ENCODE measurements at regions not wholly inside any gene's neighbourhood (a gene's known extent, or its start where the extent isn't known, plus 50 kb on each side); places are given as distances from the start of the nearest gene placed in this dataset.
"Not testable (repeated sequence)": the region's sequence is repeated elsewhere in the genome, so short reads cannot be mapped to it uniquely, and the experiment has no call there.

DNA sequence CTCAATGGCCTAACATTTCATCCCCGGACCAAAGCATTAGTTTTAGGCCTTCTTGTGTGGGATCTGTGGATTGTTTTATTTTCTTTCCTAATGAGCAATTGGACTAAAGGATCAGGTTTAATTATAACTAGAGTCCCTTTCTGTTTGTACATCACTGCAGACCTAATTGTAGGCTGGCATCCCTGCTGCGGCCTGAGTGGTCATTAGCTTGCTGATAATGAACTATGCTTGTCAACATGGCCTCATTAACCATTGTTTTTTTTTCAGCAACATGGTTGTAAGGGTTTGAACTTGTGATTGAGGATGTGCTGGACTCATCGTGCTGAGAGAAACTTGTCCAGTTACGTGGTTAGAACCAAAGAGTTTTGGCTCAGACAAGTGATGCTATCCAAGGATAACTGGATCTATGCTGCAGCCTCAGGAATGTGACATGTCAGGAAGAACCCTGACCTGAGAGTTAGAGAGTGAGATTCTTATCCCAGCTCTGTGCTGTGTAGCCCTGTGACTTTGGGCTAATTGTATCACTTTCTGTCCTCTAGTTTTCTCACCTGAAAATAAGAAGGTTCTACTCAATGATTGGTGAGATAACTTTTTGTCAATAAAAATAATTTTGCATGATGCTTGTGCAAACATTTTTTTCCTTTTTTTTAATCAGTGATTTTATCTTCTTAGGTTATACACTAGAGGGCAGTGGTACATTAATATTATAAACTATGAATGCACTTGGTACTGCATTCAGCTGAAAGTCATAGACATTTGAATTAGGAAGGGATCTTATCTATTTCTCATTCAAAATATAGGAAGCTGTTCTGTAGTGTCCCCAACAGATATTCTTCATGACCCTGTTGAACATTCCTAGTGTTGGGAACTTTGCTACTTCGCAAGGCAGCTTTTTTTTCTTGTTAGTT lies 140.9 kb downstream of the RNF144B start:
- H3K36me3 Mint-ChIP-seq: no peaks in the 10 kb centered on the region
- peaks cover 17% of the 10 kb centered on the region for H3K27me3 Mint-ChIP-seq
- H3K27ac Mint-ChIP-seq: no peak overlapping the region
- ATAC-seq: no peak
- H3K4me1 Mint-ChIP-seq: no peaks in the 10 kb centered on the region
- no peaks in the 10 kb centered on the region for H3K9me3 Mint-ChIP-seq
- no peak overlapping the region for H3K4me3 Mint-ChIP-seq

DNA sequence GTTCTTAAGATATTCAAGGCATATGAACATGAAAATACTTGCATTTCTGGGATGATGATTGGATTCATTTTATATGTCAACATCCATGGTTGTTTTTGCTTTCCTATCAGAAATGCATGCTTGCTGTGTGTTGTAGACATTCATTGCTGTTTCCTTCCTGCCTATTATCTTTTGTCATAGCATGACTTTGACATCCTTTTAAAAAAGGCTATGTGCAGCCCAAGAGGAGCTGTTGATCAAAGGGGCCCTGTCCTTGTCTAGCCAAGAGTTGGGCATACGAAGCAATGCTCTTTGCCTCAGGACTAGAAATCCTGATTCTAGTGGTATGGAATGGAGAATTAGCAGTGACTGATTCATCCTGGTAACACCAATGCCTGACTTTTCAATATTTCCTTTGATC lies 143.1 kb downstream of the RNF144B start:
- no peaks in the 10 kb centered on the region for H3K9me3 Mint-ChIP-seq
- no peak overlapping the region for H3K4me3 Mint-ChIP-seq
- peaks cover 17% of the 10 kb centered on the region for H3K27me3 Mint-ChIP-seq
- no peak overlapping the region for H3K27ac Mint-ChIP-seq
- no peaks in the 10 kb centered on the region for H3K4me1 Mint-ChIP-seq
- ATAC-seq: no peak
- no peaks in the 10 kb centered on the region for H3K36me3 Mint-ChIP-seq

DNA sequence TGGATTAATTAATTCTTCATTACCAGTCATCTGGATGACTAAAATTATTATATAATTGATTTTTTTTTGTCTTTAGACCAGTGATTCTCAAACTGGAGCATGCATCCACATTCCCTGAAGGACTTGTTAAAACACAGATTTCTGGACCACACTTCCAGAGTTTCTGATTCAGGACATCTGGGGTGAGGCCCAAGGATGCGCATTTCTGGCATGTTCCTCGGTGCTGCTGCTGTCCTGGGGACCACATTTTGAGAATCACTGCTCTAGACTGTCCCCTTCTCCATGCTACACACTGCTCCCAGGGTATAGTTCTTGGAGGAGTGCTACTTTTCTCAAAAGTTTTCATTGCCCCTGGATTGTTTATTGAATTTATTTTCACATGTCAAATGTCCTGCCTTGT lies 145.0 kb downstream of the RNF144B start:
- no peaks in the 10 kb centered on the region for H3K4me1 Mint-ChIP-seq
- H3K36me3 Mint-ChIP-seq: no peaks in the 10 kb centered on the region
- no peak overlapping the region for H3K4me3 Mint-ChIP-seq
- no peak for ATAC-seq
- peaks cover 17% of the 10 kb centered on the region for H3K27me3 Mint-ChIP-seq
- H3K9me3 Mint-ChIP-seq: no peaks in the 10 kb centered on the region
- H3K27ac Mint-ChIP-seq: no peak overlapping the region

DNA sequence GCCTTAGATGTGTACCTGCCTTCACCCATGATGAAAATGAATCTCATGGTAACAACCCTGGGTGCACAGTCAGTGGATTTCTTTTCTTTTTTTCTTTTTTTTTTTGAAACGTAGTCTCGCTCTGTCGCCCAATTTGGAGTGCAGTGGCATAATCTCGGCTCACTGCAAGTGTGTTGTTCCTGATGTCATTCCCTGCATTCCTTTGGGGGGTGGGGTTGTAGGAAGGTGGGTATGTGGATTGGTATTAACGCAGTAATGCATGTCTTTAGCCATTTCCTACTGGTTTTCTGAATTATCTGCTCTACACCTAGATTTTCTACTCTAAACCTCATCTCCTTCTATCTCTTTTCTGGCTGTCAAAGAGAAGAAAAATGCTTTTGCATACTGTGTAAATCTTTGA lies 146.6 kb downstream of the RNF144B start:
- Mint-ChIP-seq H3K9me3 (peaks cover 3% of the 10 kb centered on the region), H3K36me3 (no peaks in the 10 kb centered on the region), H3K4me1 (no peaks in the 10 kb centered on the region), H3K27me3 (peaks cover 18% of the 10 kb centered on the region), H3K4me3 (no peak overlapping the region), H3K27ac (no peak overlapping the region)
- no peak for ATAC-seq

DNA sequence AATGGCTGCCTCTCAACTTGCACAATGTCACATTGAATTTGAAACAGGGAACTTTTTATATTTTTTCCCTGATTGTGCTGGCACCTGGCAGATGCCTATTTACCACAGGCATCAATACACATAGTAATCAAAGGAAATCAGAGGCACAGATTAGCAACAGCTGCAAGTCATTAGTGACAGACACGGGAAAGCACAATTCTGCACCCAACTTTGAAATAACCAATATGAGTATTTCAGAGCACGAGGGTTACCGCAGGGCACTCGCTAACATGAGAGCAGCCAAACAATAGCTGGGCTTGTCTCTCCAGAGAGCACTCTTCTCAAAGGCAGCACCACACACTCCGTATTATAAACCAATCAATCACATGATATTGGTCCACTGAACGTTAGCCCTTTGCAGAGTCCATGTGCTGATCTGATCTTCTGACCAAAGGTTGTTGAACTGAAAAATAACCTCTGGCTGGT lies 149.5 kb downstream of the RNF144B start:
- no peaks in the 10 kb centered on the region for H3K36me3 Mint-ChIP-seq
- no peak overlapping the region for H3K4me3 Mint-ChIP-seq
- no peak overlapping the region for H3K27ac Mint-ChIP-seq
- no peak for ATAC-seq
- H3K27me3 Mint-ChIP-seq: peaks cover 42% of the 10 kb centered on the region
- no peaks in the 10 kb centered on the region for H3K4me1 Mint-ChIP-seq
- H3K9me3 Mint-ChIP-seq: peaks cover 3% of the 10 kb centered on the region

DNA sequence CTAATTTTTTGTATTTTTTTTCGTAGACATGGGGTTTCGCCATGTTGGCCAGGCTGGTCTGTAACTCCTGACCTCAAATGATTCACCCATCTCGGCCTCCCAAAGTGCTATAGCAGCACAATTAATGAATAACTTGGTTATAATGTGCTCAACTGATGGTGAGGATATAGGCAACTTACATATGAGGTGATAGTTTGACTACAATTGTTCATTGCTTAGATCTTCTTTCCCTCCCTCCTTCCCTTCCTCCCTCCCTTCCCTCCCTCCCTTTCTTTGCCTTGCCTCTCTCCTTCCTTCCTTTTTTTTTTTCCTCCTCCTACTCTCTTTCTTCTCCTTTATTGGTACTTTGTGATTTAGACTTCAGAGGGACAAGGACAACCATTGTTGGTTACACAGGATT lies 151.2 kb downstream of the RNF144B start:
- Mint-ChIP-seq H3K36me3 (no peaks in the 10 kb centered on the region), H3K27ac (no peak overlapping the region), H3K4me3 (no peak overlapping the region), H3K9me3 (peaks cover 3% of the 10 kb centered on the region), H3K27me3 (peaks cover 29% of the 10 kb centered on the region), H3K4me1 (no peaks in the 10 kb centered on the region)
- ATAC-seq: no peak

DNA sequence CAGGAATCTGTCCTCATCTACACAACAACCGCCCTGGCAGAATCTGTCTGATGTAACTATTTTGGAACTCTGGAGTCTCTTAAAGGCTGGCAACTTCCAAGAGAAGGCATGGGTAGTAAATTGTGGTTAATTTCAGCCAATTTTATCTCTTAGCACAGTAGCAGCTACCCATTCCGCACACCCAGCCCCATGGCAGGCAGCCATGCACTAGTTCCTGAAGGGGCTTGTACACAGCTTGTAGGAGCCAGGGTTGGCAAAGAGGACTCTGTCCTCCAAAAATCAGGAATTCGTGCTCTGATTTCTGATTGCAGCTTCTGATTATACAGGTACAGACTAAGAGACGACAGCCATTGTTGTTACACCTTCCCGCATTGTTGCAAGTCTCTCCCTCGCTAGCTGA lies 155.9 kb downstream of the RNF144B start:
- Mint-ChIP-seq H3K27ac (no peak overlapping the region), H3K9me3 (peaks cover 20% of the 10 kb centered on the region), H3K27me3 (peaks cover 29% of the 10 kb centered on the region), H3K36me3 (peaks cover 6% of the 10 kb centered on the region), H3K4me3 (no peak overlapping the region), H3K4me1 (no peaks in the 10 kb centered on the region)
- ATAC-seq: no peak

DNA sequence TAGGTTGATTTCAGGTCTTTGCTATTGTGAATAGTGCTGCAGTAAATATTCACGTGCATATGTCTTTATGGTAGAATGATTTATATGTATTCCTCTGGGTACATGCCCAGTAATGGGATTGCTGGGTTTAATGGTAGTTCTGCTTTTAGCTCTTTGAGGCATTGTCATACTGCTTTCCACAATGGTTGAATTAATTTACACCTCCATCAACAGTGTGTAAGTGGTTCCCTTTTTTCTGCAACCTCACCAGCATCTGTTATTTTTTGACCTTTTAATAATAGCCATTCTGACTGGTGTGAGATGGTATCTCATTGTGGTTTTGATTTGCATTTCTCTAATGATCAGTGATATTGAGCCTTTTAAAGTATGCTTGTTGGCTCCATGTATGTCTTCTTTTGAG lies 158.0 kb downstream of the RNF144B start:
- not testable (repeated sequence) for H3K4me1 Mint-ChIP-seq, H3K4me3 Mint-ChIP-seq, H3K36me3 Mint-ChIP-seq, ATAC-seq, H3K27ac Mint-ChIP-seq
- H3K27me3 Mint-ChIP-seq: peaks cover 23% of the 10 kb centered on the region
- peaks cover 17% of the 10 kb centered on the region for H3K9me3 Mint-ChIP-seq

DNA sequence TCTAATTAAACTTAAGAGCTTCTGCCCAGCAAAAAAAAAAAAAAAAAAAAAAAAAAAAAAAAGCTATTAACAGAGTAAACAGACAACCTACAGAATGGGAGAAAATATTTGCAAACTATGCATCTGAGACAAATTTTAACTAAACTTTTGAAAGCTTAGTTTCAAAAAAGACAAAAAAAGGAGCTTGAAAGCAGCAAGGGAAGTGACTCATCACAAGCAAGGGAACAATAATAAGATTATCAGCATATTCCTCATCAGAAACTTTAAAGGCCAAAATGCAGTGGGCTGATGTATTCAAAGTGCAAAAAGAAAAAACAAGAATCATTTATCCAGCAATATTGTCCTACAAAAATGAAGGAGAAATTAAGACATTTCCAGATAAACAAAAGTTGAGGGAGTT lies 158.6 kb downstream of the RNF144B start:
- Mint-ChIP-seq H3K36me3 (peaks cover 6% of the 10 kb centered on the region), H3K4me3 (no peak overlapping the region), H3K27me3 (peaks cover 17% of the 10 kb centered on the region), H3K9me3 (peaks cover 17% of the 10 kb centered on the region), H3K4me1 (no peaks in the 10 kb centered on the region), H3K27ac (no peak overlapping the region)
- ATAC-seq: no peak

DNA sequence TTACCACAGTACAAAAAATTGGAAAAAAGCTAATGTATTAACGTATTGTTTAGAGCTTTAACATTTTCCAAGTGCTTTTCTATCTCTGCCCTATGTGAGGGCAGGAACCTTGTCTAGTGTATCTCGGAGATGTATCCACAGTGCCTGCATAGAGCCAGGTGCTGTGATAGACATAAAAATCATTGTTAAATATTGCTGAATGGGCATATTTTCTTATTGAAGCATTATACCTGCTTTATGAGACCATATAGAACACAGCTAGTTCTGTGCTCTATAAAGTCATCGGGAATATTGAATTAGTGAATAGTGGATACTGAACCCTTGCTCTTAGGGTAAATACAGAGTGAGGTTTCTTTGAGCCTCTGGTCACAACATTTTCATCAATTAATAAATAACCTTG lies 163.0 kb downstream of the RNF144B start:
- Mint-ChIP-seq H3K36me3 (no peaks in the 10 kb centered on the region), H3K4me1 (no peaks in the 10 kb centered on the region), H3K9me3 (peaks cover 6% of the 10 kb centered on the region), H3K27me3 (peaks cover 23% of the 10 kb centered on the region), H3K4me3 (no peak overlapping the region), H3K27ac (no peak overlapping the region)
- ATAC-seq: no peak

DNA sequence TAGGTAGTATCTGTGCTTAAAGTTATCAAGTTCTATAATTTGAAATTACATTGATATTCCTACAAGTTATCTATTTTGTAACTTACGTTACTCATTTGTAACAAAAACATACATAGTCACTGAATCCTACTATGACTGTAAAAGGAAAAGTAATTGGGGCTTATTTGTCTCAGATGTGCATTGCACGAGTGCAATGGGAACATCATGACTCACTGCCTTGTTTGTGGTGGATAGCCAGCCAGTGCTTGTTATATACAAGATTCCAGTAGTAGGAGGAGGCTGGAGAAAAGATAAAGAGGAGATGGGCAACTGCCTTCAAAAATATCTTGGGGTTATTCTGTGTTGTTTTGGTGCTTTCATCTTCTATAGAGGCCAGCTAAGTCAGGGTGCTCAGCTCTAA lies 164.1 kb downstream of the RNF144B start:
- no peaks in the 10 kb centered on the region for H3K36me3 Mint-ChIP-seq
- peaks cover 5% of the 10 kb centered on the region for H3K9me3 Mint-ChIP-seq
- H3K4me1 Mint-ChIP-seq: no peaks in the 10 kb centered on the region
- no peak overlapping the region for H3K4me3 Mint-ChIP-seq
- H3K27me3 Mint-ChIP-seq: peaks cover 27% of the 10 kb centered on the region
- no peak for ATAC-seq
- H3K27ac Mint-ChIP-seq: no peak overlapping the region

DNA sequence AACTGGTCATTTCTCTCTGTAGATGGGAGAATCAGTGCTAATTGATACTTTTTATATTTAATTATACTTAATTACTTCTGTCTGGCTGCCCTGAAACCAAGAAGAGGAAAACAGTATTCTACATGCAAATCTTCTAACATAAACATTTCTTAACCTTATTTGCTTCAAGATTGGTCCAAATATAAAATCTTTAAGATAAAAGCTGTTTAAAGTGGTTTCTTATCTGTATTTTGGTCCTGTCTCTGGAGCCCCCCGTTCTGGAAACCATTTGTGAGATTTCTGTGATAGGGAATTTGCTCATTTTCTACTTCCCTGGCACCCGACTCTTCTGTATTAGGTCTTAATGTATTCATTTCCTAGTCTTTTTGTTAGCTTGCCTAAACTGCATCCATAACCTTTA lies 168.6 kb downstream of the RNF144B start:
- H3K27ac Mint-ChIP-seq: no peak overlapping the region
- peaks cover 49% of the 10 kb centered on the region for H3K27me3 Mint-ChIP-seq
- H3K9me3 Mint-ChIP-seq: no peaks in the 10 kb centered on the region
- H3K36me3 Mint-ChIP-seq: no peaks in the 10 kb centered on the region
- H3K4me1 Mint-ChIP-seq: no peaks in the 10 kb centered on the region
- no peak overlapping the region for H3K4me3 Mint-ChIP-seq
- ATAC-seq: no peak

DNA sequence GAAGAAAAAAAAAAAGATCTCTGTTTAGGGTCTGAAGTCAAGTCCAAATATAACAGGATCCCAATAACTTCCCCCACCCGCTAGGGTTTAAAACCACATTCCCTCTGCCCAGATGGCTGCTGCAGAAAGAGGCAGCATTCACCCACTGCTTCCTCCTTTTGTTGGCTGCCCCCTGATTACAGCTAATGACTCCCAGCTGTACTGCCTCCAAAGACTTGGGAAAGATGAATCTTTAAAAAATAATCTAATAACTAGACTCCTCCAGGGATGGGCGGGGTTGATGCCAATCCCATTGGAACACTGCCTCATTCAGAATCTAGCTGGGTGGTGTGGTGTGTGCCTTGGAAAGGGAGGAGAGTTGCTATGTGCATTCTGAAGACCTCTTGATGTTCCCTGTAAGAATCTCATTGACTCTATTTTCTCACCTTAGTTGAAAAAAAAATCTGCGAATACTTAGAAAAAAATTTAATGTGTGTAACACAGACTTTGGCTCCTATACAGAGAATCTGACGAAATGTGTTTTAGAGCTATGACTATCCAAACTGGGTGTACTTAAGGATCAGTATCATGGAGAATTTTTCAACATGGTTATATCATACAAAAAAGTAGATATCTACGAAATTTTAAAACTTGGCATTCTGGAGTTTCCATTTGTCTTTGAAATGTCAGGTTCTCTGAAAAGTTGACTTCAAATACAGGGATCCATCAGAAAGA lies 174.0 kb downstream of the RNF144B start:
- Mint-ChIP-seq H3K4me1 (no peaks in the 10 kb centered on the region), H3K27ac (no peak overlapping the region), H3K4me3 (no peak overlapping the region), H3K36me3 (no peaks in the 10 kb centered on the region), H3K9me3 (peaks cover 12% of the 10 kb centered on the region), H3K27me3 (peaks cover 45% of the 10 kb centered on the region)
- no peak for ATAC-seq

DNA sequence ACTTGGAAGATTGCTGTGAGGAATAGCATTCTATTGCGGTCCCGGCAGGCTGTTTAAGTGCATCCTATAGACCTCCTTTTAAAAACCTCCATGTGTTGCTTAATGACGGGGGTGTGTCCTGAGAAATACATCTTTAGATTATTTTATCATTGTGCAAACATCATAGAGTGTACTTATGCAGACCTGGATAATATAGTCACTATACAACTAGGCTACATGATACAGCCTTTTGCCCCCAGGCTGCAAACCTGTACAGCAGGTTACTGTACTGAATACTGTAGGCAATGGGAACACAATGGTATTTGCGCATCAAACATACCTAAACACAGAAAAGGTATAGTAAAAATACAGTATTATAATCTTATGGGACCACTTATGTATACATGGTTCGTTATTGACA lies 175.6 kb downstream of the RNF144B start:
- H3K4me1 Mint-ChIP-seq: no peaks in the 10 kb centered on the region
- H3K27ac Mint-ChIP-seq: no peak overlapping the region
- H3K36me3 Mint-ChIP-seq: no peaks in the 10 kb centered on the region
- peaks cover 16% of the 10 kb centered on the region for H3K9me3 Mint-ChIP-seq
- no peak overlapping the region for H3K4me3 Mint-ChIP-seq
- no peak for ATAC-seq
- peaks cover 34% of the 10 kb centered on the region for H3K27me3 Mint-ChIP-seq

DNA sequence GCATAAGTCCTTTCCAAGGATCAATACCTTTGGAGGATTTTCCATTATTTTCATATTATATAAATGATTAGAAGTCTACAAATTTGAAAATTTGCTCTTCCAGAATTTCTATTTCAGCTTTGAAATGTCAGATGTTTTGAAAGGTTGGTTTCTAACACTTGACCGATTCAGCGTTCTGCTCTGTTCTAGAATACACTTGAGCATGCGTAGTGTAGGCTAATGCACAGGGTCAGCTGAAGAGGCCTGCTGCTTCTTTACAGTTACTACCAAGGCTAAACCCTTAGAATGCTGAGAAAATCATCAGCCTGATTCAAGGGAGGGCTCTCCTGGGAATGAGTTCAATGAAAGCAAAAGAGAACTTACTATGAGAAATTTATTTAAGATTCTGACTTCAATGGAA lies 177.6 kb downstream of the RNF144B start:
- Mint-ChIP-seq H3K27me3 (peaks cover 19% of the 10 kb centered on the region), H3K9me3 (peaks cover 16% of the 10 kb centered on the region)

DNA sequence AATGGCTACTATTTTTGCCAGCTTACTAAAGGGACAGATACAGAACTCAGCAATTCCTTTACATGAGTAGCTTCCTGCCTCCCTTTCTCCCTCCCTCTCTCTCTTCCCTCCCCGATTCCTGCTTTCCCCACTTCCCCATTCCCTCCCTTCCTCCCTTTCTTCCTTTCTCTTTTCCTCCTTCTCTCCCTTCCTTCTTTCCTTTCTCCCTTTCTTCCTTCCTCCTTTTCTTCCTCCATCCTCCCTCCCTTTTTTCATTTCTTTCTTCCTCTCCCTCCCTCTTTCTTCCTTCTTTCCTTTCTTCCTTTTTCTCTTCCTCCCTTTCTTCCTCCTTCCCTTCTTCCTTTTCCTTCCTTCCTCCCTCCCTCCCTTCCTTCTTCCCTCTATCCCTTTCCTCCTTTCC lies 178.1 kb downstream of the RNF144B start:
- Mint-ChIP-seq H3K4me3 (no peak overlapping the region), H3K36me3 (no peaks in the 10 kb centered on the region), H3K27ac (no peak overlapping the region), H3K4me1 (no peaks in the 10 kb centered on the region), H3K27me3 (peaks cover 19% of the 10 kb centered on the region), H3K9me3 (peaks cover 16% of the 10 kb centered on the region)
- ATAC-seq: no peak

More for the DNA sequence above, 177.6 kb downstream of the RNF144B start:
- Mint-ChIP-seq H3K27ac (no peak overlapping the region), H3K4me1 (no peaks in the 10 kb centered on the region), H3K4me3 (no peak overlapping the region), H3K36me3 (no peaks in the 10 kb centered on the region)
- ATAC-seq: no peak

Measured in stimulated activated memory B cell treated with anti-CD40 and anti-IgM and Interleukin-4, amounts not matched to agents 10 μg/mL and 1 μg/mL and 100 μg/mL, for 72 hours (primary cell).